Chondrocyte (in vitro differentiated cells): ENCODE measurements at regions not wholly inside any gene's neighbourhood (a gene's known extent, or its start where the extent isn't known, plus 50 kb on each side); places are given as distances from the start of the nearest gene placed in this dataset.

ENCODE experiments used
- DNase-seq: peaks from one replicate; pipeline ENCODE4 v3.0.0; 2021; ENCODE audit warnings: mixed read lengths, low spot score
- H3K27ac Mint-ChIP-seq: one replicate; pipeline ENCODE4 v1.8.0; 2021; ENCODE audit warnings: mild to moderate bottlenecking, moderate library complexity, mixed read lengths; ENCODE audit not compliant: unreplicated experiment
- H3K27me3 Mint-ChIP-seq: 2 replicates; pipeline ENCODE4 v1.8.0; 2021; ENCODE audit warnings: low read depth, mixed read lengths
- H3K36me3 Mint-ChIP-seq: 2 replicates; pipeline ENCODE4 v1.8.0; 2021; ENCODE audit warnings: low read depth, mixed read lengths
- H3K4me1 Mint-ChIP-seq: 2 replicates; pipeline ENCODE4 v1.8.0; 2021; ENCODE audit warnings: low read depth, mild to moderate bottlenecking, mixed read lengths
- H3K4me3 Mint-ChIP-seq: one replicate; pipeline ENCODE4 v1.8.0; 2021; ENCODE audit warnings: mild to moderate bottlenecking, moderate library complexity, mixed read lengths; ENCODE audit not compliant: unreplicated experiment
- H3K9me3 Mint-ChIP-seq: 2 replicates; pipeline ENCODE4 v1.8.0; 2021; ENCODE audit warnings: low read depth, mixed read lengths
- CTCF ChIP-seq: fragments of 200-600 bp; sonication (generic); IDR thresholded peaks from 2 replicates; pipeline ENCODE4 v1.5.0; 2021; ENCODE audit warnings: antibody characterized with exemption, mild to moderate bottlenecking, moderate library complexity

- no peak for TF ChIP-seq CTCF
- Mint-ChIP-seq H3K36me3 (peaks cover 8% of the 10 kb centered on the region), H3K27ac (no peak overlapping the region), H3K27me3 (no peaks in the 10 kb centered on the region), H3K4me1 (peaks cover 20% of the 10 kb centered on the region), H3K9me3 (peaks cover 8% of the 10 kb centered on the region), H3K4me3 (no peak overlapping the region)
- no peak for DNase-seq
These were observed 369.5 kb downstream of the KCNRG start for GRCh38 chr13:50384724-50385123.

- Mint-ChIP-seq H3K36me3 (no peaks in the 10 kb centered on the region), H3K9me3 (no peaks in the 10 kb centered on the region), H3K4me1 (peaks cover 27% of the 10 kb centered on the region), H3K4me3 (peak overlapping the region; percentile 69), H3K27me3 (no peaks in the 10 kb centered on the region), H3K27ac (peak overlapping the region; percentile 94)
- no peak for DNase-seq
- TF ChIP-seq CTCF: no peak
These were observed 371.4 kb downstream of the KCNRG start for GRCh38 chr13:50386541-50387050.

- DNase-seq: no peak
- Mint-ChIP-seq H3K4me3 (peak overlapping the region; percentile 69), H3K27me3 (no peaks in the 10 kb centered on the region), H3K36me3 (no peaks in the 10 kb centered on the region), H3K9me3 (no peaks in the 10 kb centered on the region), H3K4me1 (peaks cover 27% of the 10 kb centered on the region), H3K27ac (peak overlapping the region; percentile 94)
- TF ChIP-seq CTCF: peak; percentile 66
These were observed 371.9 kb downstream of the KCNRG start for GRCh38 chr13:50387051-50387581.

GRCh38 chr13:50388481-50388880 lies 373.2 kb downstream of the KCNRG start:
- no peaks in the 10 kb centered on the region for H3K27me3 Mint-ChIP-seq
- no peak overlapping the region for H3K27ac Mint-ChIP-seq
- no peak for TF ChIP-seq CTCF
- no peaks in the 10 kb centered on the region for H3K9me3 Mint-ChIP-seq
- DNase-seq: no peak
- peaks cover 27% of the 10 kb centered on the region for H3K4me1 Mint-ChIP-seq
- no peaks in the 10 kb centered on the region for H3K36me3 Mint-ChIP-seq
- no peak overlapping the region for H3K4me3 Mint-ChIP-seq

- no peak overlapping the region for H3K27ac Mint-ChIP-seq
- no peak overlapping the region for H3K4me3 Mint-ChIP-seq
- no peak for DNase-seq
- TF ChIP-seq CTCF: no peak
- peaks cover 30% of the 10 kb centered on the region for H3K4me1 Mint-ChIP-seq
- no peaks in the 10 kb centered on the region for H3K36me3 Mint-ChIP-seq
- H3K9me3 Mint-ChIP-seq: no peaks in the 10 kb centered on the region
- H3K27me3 Mint-ChIP-seq: no peaks in the 10 kb centered on the region
These were observed 374.5 kb downstream of the KCNRG start for GRCh38 chr13:50389726-50390125.
